ENCODE measurements at regions not wholly inside any gene's neighbourhood (a gene's known extent, or its start where the extent isn't known, plus 50 kb on each side); places are given as distances from the start of the nearest gene placed in this dataset.

GRCh38 chr15:36004891-36005490 is 459.0 kb upstream of the DPH6 start:
- Mint-ChIP-seq H3K36me3 (ENCODE audit: low read depth) (no peaks in the 10 kb centered on the region), H3K4me1 (no peaks in the 10 kb centered on the region), H3K27ac (no peak overlapping the region), H3K4me3 (no peak overlapping the region), H3K9me3 (peaks cover 2% of the 10 kb centered on the region), H3K27me3 (ENCODE audit: low read depth) (peaks cover 4% of the 10 kb centered on the region)
- no peak for TF ChIP-seq CTCF (IDR thresholded peaks at IDR 0.05; ENCODE audit: unreplicated experiment in 3 of 3)

- Mint-ChIP-seq H3K27me3 (ENCODE audit: low read depth) (peaks cover 4% of the 10 kb centered on the region), H3K4me1 (no peaks in the 10 kb centered on the region), H3K9me3 (peaks cover 3% of the 10 kb centered on the region), H3K27ac (no peak overlapping the region), H3K36me3 (ENCODE audit: low read depth) (no peaks in the 10 kb centered on the region), H3K4me3 (no peak overlapping the region)
- no peak for TF ChIP-seq CTCF (IDR thresholded peaks at IDR 0.05; ENCODE audit: unreplicated experiment in 3 of 3)
Observed at GRCh38 chr15:36005542-36005941, 459.6 kb upstream of the DPH6 start.

- H3K9me3 Mint-ChIP-seq, result peaks cover 3% of the 10 kb centered on the region
- no peaks in the 10 kb centered on the region for H3K4me1 Mint-ChIP-seq
- no peak overlapping the region for H3K27ac Mint-ChIP-seq
- H3K36me3 Mint-ChIP-seq (ENCODE audit: low read depth), result no peaks in the 10 kb centered on the region
- no peak overlapping the region for H3K4me3 Mint-ChIP-seq
- no peak for TF ChIP-seq CTCF (IDR thresholded peaks at IDR 0.05; ENCODE audit: unreplicated experiment in 3 of 3)
- peaks cover 4% of the 10 kb centered on the region for H3K27me3 Mint-ChIP-seq (ENCODE audit: low read depth)
Observed at GRCh38 chr15:36007699-36008098, 461.7 kb upstream of the DPH6 start.

GRCh38 chr15:36008719-36009118 is 462.8 kb upstream of the DPH6 start:
- no peak for TF ChIP-seq CTCF (IDR thresholded peaks at IDR 0.05; ENCODE audit: unreplicated experiment in 3 of 3)
- H3K27ac Mint-ChIP-seq, result no peak overlapping the region
- no peak overlapping the region for H3K4me3 Mint-ChIP-seq
- H3K9me3 Mint-ChIP-seq, result peaks cover 3% of the 10 kb centered on the region
- H3K4me1 Mint-ChIP-seq, result no peaks in the 10 kb centered on the region
- H3K36me3 Mint-ChIP-seq (ENCODE audit: low read depth), result no peaks in the 10 kb centered on the region
- H3K27me3 Mint-ChIP-seq (ENCODE audit: low read depth), result peaks cover 4% of the 10 kb centered on the region

GRCh38 chr15:36024031-36024688 is 478.2 kb upstream of the DPH6 start:
- no peaks in the 10 kb centered on the region for H3K36me3 Mint-ChIP-seq (ENCODE audit: low read depth)
- no peaks in the 10 kb centered on the region for H3K27me3 Mint-ChIP-seq (ENCODE audit: low read depth)
- no peak overlapping the region for H3K4me3 Mint-ChIP-seq
- TF ChIP-seq CTCF (IDR thresholded peaks at IDR 0.05; ENCODE audit: unreplicated experiment in 3 of 3), result no peak
- peak overlapping the region; percentile 39 to 65 (median 65) for H3K27ac Mint-ChIP-seq
- H3K9me3 Mint-ChIP-seq, result no peaks in the 10 kb centered on the region
- H3K4me1 Mint-ChIP-seq, result peaks cover 9% of the 10 kb centered on the region

Measured in nephron (organoid).